Keratinocyte (primary cell): ENCODE measurements at regions not wholly inside any gene's neighbourhood (a gene's known extent, or its start where the extent isn't known, plus 50 kb on each side); places are given as distances from the start of the nearest gene placed in this dataset.

ENCODE experiments used
- DNase-seq: peaks from one replicate; pipeline ENCODE4 v3.0.0-alpha.2; 2011; ENCODE audit warnings: low read depth, missing footprints, low spot score
- FAIRE-seq: peaks from 2 replicates; lab custom pipeline; 2011; peaks lifted over from hg19 to GRCh38; lab: Jason Lieb, UNC
- H2AFZ ChIP-seq: 2 replicates; pipeline ENCODE4 v1.6.0; 2012; ENCODE audit warnings: low read length, control low read depth, inconsistent platforms; ENCODE audit not compliant: control insufficient read depth
- H3K27ac ChIP-seq: 2 replicates; pipeline ENCODE4 v1.5.1; 2011; ENCODE audit warnings: low read length; ENCODE audit not compliant: control insufficient read depth, insufficient read depth
- H3K27me3 ChIP-seq: 3 replicates; pipeline ENCODE4 v1.6.0; 2011; ENCODE audit warnings: low read length; ENCODE audit not compliant: control insufficient read depth, insufficient read depth; ENCODE audit errors: extremely low read depth
- H3K36me3 ChIP-seq, 2 experiments: 2 replicates in 1 of 2; 3 replicates in 1 of 2; pipeline ENCODE4 v1.5.1; 2011; ENCODE audit warnings: low read length in 2 of 2, mild to moderate bottlenecking in 1 of 2; ENCODE audit not compliant: control insufficient read depth in 2 of 2, insufficient read depth in 2 of 2; ENCODE audit errors: extremely low read depth in 1 of 2
- H3K4me1 ChIP-seq: 3 replicates; pipeline ENCODE4 v1.5.1; 2011; ENCODE audit warnings: low read length; ENCODE audit not compliant: control insufficient read depth, insufficient read depth; ENCODE audit errors: extremely low read depth
- H3K4me2 ChIP-seq: 3 replicates; pipeline ENCODE4 v1.6.0; 2011; ENCODE audit warnings: low read depth, low read length; ENCODE audit not compliant: control insufficient read depth, insufficient read depth; ENCODE audit errors: extremely low read depth
- H3K4me3 ChIP-seq, 3 experiments: fragments of 200-600 bp in 1 of 3; sonication (generic) in 1 of 3; 2 replicates in 2 of 3; 3 replicates in 1 of 3; pipeline ENCODE4 v1.5.1; 2011 to 2016; ENCODE audit warnings: low read length in 3 of 3, mild to moderate bottlenecking in 3 of 3, control low read depth in 2 of 3, inconsistent platforms in 1 of 3, low read depth in 1 of 3, mixed read lengths in 1 of 3, mixed run types in 1 of 3, moderate library complexity in 1 of 3; ENCODE audit not compliant: control insufficient read depth in 2 of 3, insufficient read depth in 2 of 3; ENCODE audit errors: extremely low read depth in 1 of 3
- H3K79me2 ChIP-seq: 2 replicates; pipeline ENCODE4 v1.6.0; 2012; ENCODE audit warnings: low read length; ENCODE audit not compliant: control insufficient read depth, insufficient read depth
- H3K9ac ChIP-seq: 3 replicates; pipeline ENCODE4 v1.6.0; 2011; ENCODE audit warnings: low read length; ENCODE audit not compliant: control insufficient read depth, insufficient read depth; ENCODE audit errors: extremely low read depth
- H3K9me1 ChIP-seq: 3 replicates; pipeline ENCODE4 v1.6.0; 2011; ENCODE audit warnings: low read length; ENCODE audit not compliant: control insufficient read depth, insufficient read depth; ENCODE audit errors: extremely low read depth
- H3K9me3 ChIP-seq: 2 replicates; pipeline ENCODE4 v1.5.1; 2012; ENCODE audit warnings: low read depth, low read length; ENCODE audit not compliant: control insufficient read depth
- H4K20me1 ChIP-seq: 3 replicates; pipeline ENCODE4 v1.6.0; 2011; ENCODE audit warnings: low read length; ENCODE audit not compliant: control insufficient read depth, insufficient read depth; ENCODE audit errors: extremely low read depth
- CTCF ChIP-seq, 3 experiments: IDR thresholded peaks in 1 of 3; conservative IDR thresholded peaks in 1 of 3; optimal IDR thresholded peaks in 1 of 3; 2 replicates in 2 of 3; 3 replicates in 1 of 3; pipeline versions ENCODE3 to v1.5.1; 2011; ENCODE audit warnings: low read length in 3 of 3, mild to moderate bottlenecking in 3 of 3, moderate library complexity in 2 of 3, control low read depth in 1 of 3, inconsistent platforms in 1 of 3; ENCODE audit not compliant: insufficient read depth in 2 of 3; ENCODE audit errors: extremely low read depth in 1 of 3
- EZH2 ChIP-seq: IDR thresholded peaks from one replicate; pipeline ENCODE4 v1.6.1; 2012; ENCODE audit warnings: inconsistent platforms, mild to moderate bottlenecking, low read length, moderate library complexity
- dilution Hi-C: fragments of 300-500 bp; cut with MboI; formaldehyde crosslinking; loops from one replicate; pipeline ENCODE4 v1.7.0; 2020; ENCODE audit warnings: low sequenced_read_pairs; ENCODE audit not compliant: extremely low pct_ligation_motif_present

- H3K9me3 ChIP-seq, result no peaks in the 10 kb centered on the region
- H3K27ac ChIP-seq, result no peak overlapping the region
- H3K4me2 ChIP-seq, result no peak overlapping the region
- H3K9me1 ChIP-seq, result no peaks in the 10 kb centered on the region
- no peak for DNase-seq
- no peak for FAIRE-seq
- H2AFZ ChIP-seq, result no peak overlapping the region
- H3K79me2 ChIP-seq, result no peaks in the 10 kb centered on the region
- no peaks in the 10 kb centered on the region for H3K4me1 ChIP-seq
- H3K27me3 ChIP-seq, result no peaks in the 10 kb centered on the region
- H3K4me3 ChIP-seq, result no peak overlapping the region
- dilution Hi-C loops, result no loop called here
- H3K36me3 ChIP-seq, result no peaks in the 10 kb centered on the region
- H3K9ac ChIP-seq, result no peak overlapping the region
- no peak for TF ChIP-seq CTCF (optimal IDR thresholded peaks at IDR 0.05 in 1 of 3, IDR thresholded peaks at IDR 0.05 in 1 of 3, conservative IDR thresholded peaks at IDR 0.05 in 1 of 3; ENCODE audit: extremely low read depth in 1 of 3, insufficient read depth in 2 of 3, low read length in 3 of 3)
- H4K20me1 ChIP-seq, result no peaks in the 10 kb centered on the region
These were observed 197.6 kb downstream of the NR4A2 start for GRCh38 chr2:156134887-156135286.

GRCh38 chr2:156132941-156133340, 199.6 kb downstream of the NR4A2 start:
- no peak for FAIRE-seq
- no peak for DNase-seq
- no peaks in the 10 kb centered on the region for H3K79me2 ChIP-seq
- H3K9me1 ChIP-seq, result no peaks in the 10 kb centered on the region
- H2AFZ ChIP-seq, result no peak overlapping the region
- no peaks in the 10 kb centered on the region for H3K36me3 ChIP-seq
- no peak overlapping the region for H3K27ac ChIP-seq
- H3K27me3 ChIP-seq, result no peaks in the 10 kb centered on the region
- no peak overlapping the region for H3K4me3 ChIP-seq
- no peaks in the 10 kb centered on the region for H4K20me1 ChIP-seq
- TF ChIP-seq CTCF (optimal IDR thresholded peaks at IDR 0.05 in 1 of 3, IDR thresholded peaks at IDR 0.05 in 1 of 3, conservative IDR thresholded peaks at IDR 0.05 in 1 of 3; ENCODE audit: extremely low read depth in 1 of 3, insufficient read depth in 2 of 3, low read length in 3 of 3) (no peak), EZH2 (no peak)
- dilution Hi-C loops, result no loop called here
- H3K4me1 ChIP-seq, result no peaks in the 10 kb centered on the region
- H3K9ac ChIP-seq, result no peak overlapping the region
- H3K9me3 ChIP-seq, result no peaks in the 10 kb centered on the region
- H3K4me2 ChIP-seq, result no peak overlapping the region
